Subcutaneous abdominal adipose tissue (tissue), 5 donors: ENCODE measurements at regions not wholly inside any gene's neighbourhood (a gene's known extent, or its start where the extent isn't known, plus 50 kb on each side); places are given as distances from the start of the nearest gene placed in this dataset.

Source experiments
- H3K27ac ChIP-seq: one replicate; pipeline ENCODE4 v1.7.0; 2013; ENCODE audit warnings: low read depth, mild to moderate bottlenecking, inconsistent platforms, low read length, moderate library complexity
- H3K27me3 ChIP-seq, 5 donors: one replicate each; pipeline ENCODE4 v1.7.0; 2013; ENCODE audit warnings: low read length in 5 of 5, inconsistent platforms in 1 of 5; ENCODE audit not compliant: control insufficient read depth in 5 of 5, insufficient read depth in 4 of 5
- H3K36me3 ChIP-seq, 5 donors: one replicate each; pipeline ENCODE4 v1.7.0; 2013; ENCODE audit warnings: low read length in 5 of 5; ENCODE audit not compliant: control insufficient read depth in 5 of 5, insufficient read depth in 5 of 5
- H3K4me1 ChIP-seq, 5 donors: one replicate each; pipeline ENCODE4 v1.7.0; 2013; ENCODE audit warnings: low read length in 5 of 5, mild to moderate bottlenecking in 3 of 5, moderate library complexity in 1 of 5; ENCODE audit not compliant: control insufficient read depth in 5 of 5, insufficient read depth in 5 of 5
- H3K4me3 ChIP-seq, 5 donors: one replicate each; pipeline ENCODE4 v1.7.0; 2013; ENCODE audit warnings: low read length in 5 of 5, low read depth in 1 of 5
- H3K9ac ChIP-seq, 5 donors: one replicate each; pipeline ENCODE4 v1.7.0; 2013; ENCODE audit warnings: low read length in 5 of 5, mild to moderate bottlenecking in 4 of 5, moderate library complexity in 3 of 5
- H3K9me3 ChIP-seq, 5 donors: one replicate each; pipeline ENCODE4 v1.7.0; 2013; ENCODE audit warnings: low read length in 5 of 5; ENCODE audit not compliant: control insufficient read depth in 5 of 5
- donor health status: healthy.
- donor health status: healthy.
- donor health status: healthy.
- donor health status: healthy.
- donor health status: healthy.

- H3K4me3 ChIP-seq: no peak overlapping the region
- no peak overlapping the region for H3K27ac ChIP-seq
- no peaks in the 10 kb centered on the region for H3K4me1 ChIP-seq
- H3K9me3 ChIP-seq: no peaks in the 10 kb centered on the region
- H3K9ac ChIP-seq: no peak overlapping the region
- no peaks in the 10 kb centered on the region for H3K36me3 ChIP-seq
- H3K27me3 ChIP-seq: no peaks in the 10 kb centered on the region
Measured at GRCh38 chr21:38556390-38556789, 58.1 kb upstream of the ERG start.

- H3K9ac ChIP-seq: no peak overlapping the region
- H3K27me3 ChIP-seq: peaks cover 0 to 9% (median 4%) of the 10 kb centered on the region in 5 donors
- H3K9me3 ChIP-seq: no peaks in the 10 kb centered on the region
- H3K4me1 ChIP-seq: no peaks in the 10 kb centered on the region
- H3K36me3 ChIP-seq: no peaks in the 10 kb centered on the region
- no peak overlapping the region for H3K27ac ChIP-seq
- H3K4me3 ChIP-seq: no peak overlapping the region
Measured at GRCh38 chr21:38561205-38561604, 62.9 kb upstream of the ERG start.

- H3K27me3 ChIP-seq: peaks cover 0 to 14% (median 5%) of the 10 kb centered on the region in 5 donors
- H3K9me3 ChIP-seq: no peaks in the 10 kb centered on the region
- no peak overlapping the region for H3K9ac ChIP-seq
- H3K4me3 ChIP-seq: no peak overlapping the region
- no peak overlapping the region for H3K27ac ChIP-seq
- no peaks in the 10 kb centered on the region for H3K36me3 ChIP-seq
- H3K4me1 ChIP-seq: no peaks in the 10 kb centered on the region
Measured at GRCh38 chr21:38561613-38562581, 63.6 kb upstream of the ERG start.

GRCh38 chr21:38567335-38567969, 69.2 kb upstream of the ERG start:
- Histone ChIP-seq H3K4me3 (peak overlapping the region in 4 of 5 donors; percentile 0 to 42 (median 28)), H3K9me3 (no peaks in the 10 kb centered on the region), H3K27me3 (peaks cover 7 to 24% (median 16%) of the 10 kb centered on the region in 5 donors), H3K4me1 (peaks cover 0 to 7% (median 4%) of the 10 kb centered on the region in 5 donors), H3K27ac (no peak overlapping the region), H3K9ac (no peak overlapping the region), H3K36me3 (no peaks in the 10 kb centered on the region)

GRCh38 chr21:38567970-38568360, 69.7 kb upstream of the ERG start:
- Histone ChIP-seq H3K27ac (no peak overlapping the region), H3K9ac (no peak overlapping the region), H3K36me3 (no peaks in the 10 kb centered on the region), H3K9me3 (no peaks in the 10 kb centered on the region), H3K4me1 (peaks cover 0 to 7% (median 4%) of the 10 kb centered on the region in 5 donors), H3K27me3 (peaks cover 7 to 24% (median 16%) of the 10 kb centered on the region in 5 donors), H3K4me3 (peak overlapping the region in 1 of 5 donors; percentile 0)

GRCh38 chr21:38569733-38570132, 71.5 kb upstream of the ERG start:
- peaks cover 0 to 7% (median 4%) of the 10 kb centered on the region in 5 donors for H3K4me1 ChIP-seq
- H3K27me3 ChIP-seq: peaks cover 7 to 24% (median 13%) of the 10 kb centered on the region in 5 donors
- H3K36me3 ChIP-seq: no peaks in the 10 kb centered on the region
- H3K9me3 ChIP-seq: no peaks in the 10 kb centered on the region
- H3K4me3 ChIP-seq: no peak overlapping the region
- H3K9ac ChIP-seq: no peak overlapping the region
- H3K27ac ChIP-seq: no peak overlapping the region

- Histone ChIP-seq H3K4me3 (no peak overlapping the region), H3K27ac (no peak overlapping the region), H3K27me3 (peaks cover 7 to 20% (median 9%) of the 10 kb centered on the region in 5 donors), H3K9me3 (no peaks in the 10 kb centered on the region), H3K36me3 (no peaks in the 10 kb centered on the region), H3K4me1 (peaks cover 0 to 7% (median 4%) of the 10 kb centered on the region in 5 donors), H3K9ac (no peak overlapping the region)
Measured at GRCh38 chr21:38570596-38570995, 72.3 kb upstream of the ERG start.

- no peak overlapping the region for H3K4me3 ChIP-seq
- H3K27me3 ChIP-seq: peaks cover 0 to 8% (median 0%) of the 10 kb centered on the region in 5 donors
- no peak overlapping the region for H3K9ac ChIP-seq
- no peaks in the 10 kb centered on the region for H3K9me3 ChIP-seq
- H3K27ac ChIP-seq: no peak overlapping the region
- no peaks in the 10 kb centered on the region for H3K36me3 ChIP-seq
- H3K4me1 ChIP-seq: no peaks in the 10 kb centered on the region
Measured at GRCh38 chr21:38574895-38575575, 76.8 kb upstream of the ERG start.

GRCh38 chr21:38577887-38578286, 79.6 kb upstream of the ERG start:
- no peak overlapping the region for H3K27ac ChIP-seq
- H3K36me3 ChIP-seq: no peaks in the 10 kb centered on the region
- peaks cover 0 to 3% (median 0%) of the 10 kb centered on the region in 5 donors for H3K27me3 ChIP-seq
- no peaks in the 10 kb centered on the region for H3K4me1 ChIP-seq
- no peak overlapping the region for H3K9ac ChIP-seq
- no peak overlapping the region for H3K4me3 ChIP-seq
- no peaks in the 10 kb centered on the region for H3K9me3 ChIP-seq
